ENCODE measurements at regions not wholly inside any gene's neighbourhood (a gene's known extent, or its start where the extent isn't known, plus 50 kb on each side); places are given as distances from the start of the nearest gene placed in this dataset.
"Not testable (repeated sequence)": the region's sequence is repeated elsewhere in the genome, so short reads cannot be mapped to it uniquely, and the experiment has no call there.

GRCh38 chr1:213417846-213418245, 366.8 kb downstream of the RPS6KC1 start:
- H3K4me3 Mint-ChIP-seq (ENCODE audit: unreplicated experiment): no peak overlapping the region
- DNase-seq (ENCODE audit: unreplicated experiment): no peak
- ChIA-PET POLR2A (interaction anchor here (0.5 kb wide), 1 partner anchor 30 kb away, joined by 5 read pairs; no protein-coding TSS in a partner anchor), CTCF (interaction anchor here (0.6 to 0.7 kb wide), 2 partner anchors 123 to 791 kb away, joined by 3 read pairs; no protein-coding TSS in a partner anchor)
- BruUV-seq (replicated peaks): no TSS peak
- H3K9me3 Mint-ChIP-seq (ENCODE audit: unreplicated experiment): no peaks in the 10 kb centered on the region
- no peak overlapping the region for H3K27ac Mint-ChIP-seq (ENCODE audit: low read depth, unreplicated experiment)
- H3K36me3 Mint-ChIP-seq (ENCODE audit: insufficient read depth, unreplicated experiment): no peaks in the 10 kb centered on the region
- no peak for TF ChIP-seq CTCF (IDR thresholded peaks at IDR 0.05; ENCODE audit: unreplicated experiment)
- H3K4me1 Mint-ChIP-seq (ENCODE audit: insufficient read depth, unreplicated experiment): no peaks in the 10 kb centered on the region
- intact Hi-C loops (cut with micrococcal nuclease): no loop called here
- peaks cover 38% of the 10 kb centered on the region for H3K27me3 Mint-ChIP-seq (ENCODE audit: insufficient read depth, unreplicated experiment)

GRCh38 chr1:213418268-213419071, 367.4 kb downstream of the RPS6KC1 start:
- Mint-ChIP-seq H3K27me3 (ENCODE audit: insufficient read depth, unreplicated experiment) (peaks cover 44% of the 10 kb centered on the region), H3K36me3 (ENCODE audit: insufficient read depth, unreplicated experiment) (no peaks in the 10 kb centered on the region), H3K9me3 (ENCODE audit: unreplicated experiment) (no peaks in the 10 kb centered on the region), H3K27ac (ENCODE audit: low read depth, unreplicated experiment) (no peak overlapping the region), H3K4me3 (ENCODE audit: unreplicated experiment) (no peak overlapping the region), H3K4me1 (ENCODE audit: insufficient read depth, unreplicated experiment) (no peaks in the 10 kb centered on the region)
- DNase-seq (ENCODE audit: unreplicated experiment): no peak
- POLR2A ChIA-PET: interaction anchor here (0.5 kb wide), 1 partner anchor 31 kb away, joined by 5 read pairs; no protein-coding TSS in a partner anchor
- CTCF ChIA-PET: interaction anchor here (0.6 to 1.7 kb wide), 5 partner anchors 8 to 790 kb away, joined by 3 to 6 read pairs (median 3); no protein-coding TSS in a partner anchor
- BruUV-seq (replicated peaks): no TSS peak
- intact Hi-C loops (cut with micrococcal nuclease): no loop called here
- no peak for TF ChIP-seq CTCF (IDR thresholded peaks at IDR 0.05; ENCODE audit: unreplicated experiment)

- TF ChIP-seq CTCF (IDR thresholded peaks at IDR 0.05; ENCODE audit: unreplicated experiment): no peak
- Mint-ChIP-seq H3K27me3 (ENCODE audit: insufficient read depth, unreplicated experiment) (peaks cover 54% of the 10 kb centered on the region), H3K27ac (ENCODE audit: low read depth, unreplicated experiment) (no peak overlapping the region), H3K36me3 (ENCODE audit: insufficient read depth, unreplicated experiment) (no peaks in the 10 kb centered on the region), H3K4me1 (ENCODE audit: insufficient read depth, unreplicated experiment) (no peaks in the 10 kb centered on the region), H3K9me3 (ENCODE audit: unreplicated experiment) (no peaks in the 10 kb centered on the region), H3K4me3 (ENCODE audit: unreplicated experiment) (no peak overlapping the region)
- ChIA-PET POLR2A (interaction anchor here (0.6 kb wide), 1 partner anchor 151 kb away, joined by 3 read pairs; no protein-coding TSS in a partner anchor), CTCF (interaction anchor here (0.6 to 1.7 kb wide), 6 partner anchors 9 to 1062 kb away, joined by 3 to 6 read pairs (median 3); no protein-coding TSS in a partner anchor)
- intact Hi-C loops (cut with micrococcal nuclease): no loop called here
- BruUV-seq (replicated peaks): no TSS peak
- DNase-seq (ENCODE audit: unreplicated experiment): no peak
Measured at GRCh38 chr1:213419401-213420030, 368.5 kb downstream of the RPS6KC1 start.

GRCh38 chr1:213421178-213421577, 370.1 kb downstream of the RPS6KC1 start:
- DNase-seq (ENCODE audit: unreplicated experiment); H3K27ac Mint-ChIP-seq (ENCODE audit: low read depth, unreplicated experiment); H3K4me3 Mint-ChIP-seq (ENCODE audit: unreplicated experiment); CTCF ChIA-PET; intact Hi-C loops (cut with micrococcal nuclease); H3K9me3 Mint-ChIP-seq (ENCODE audit: unreplicated experiment); BruUV-seq (replicated peaks); H3K4me1 Mint-ChIP-seq (ENCODE audit: insufficient read depth, unreplicated experiment); POLR2A ChIA-PET; H3K36me3 Mint-ChIP-seq (ENCODE audit: insufficient read depth, unreplicated experiment): not testable (repeated sequence)
- H3K27me3 Mint-ChIP-seq (ENCODE audit: insufficient read depth, unreplicated experiment): peaks cover 71% of the 10 kb centered on the region

Data from MCF 10A (cell line).